ENCODE measurements at regions not wholly inside any gene's neighbourhood (a gene's known extent, or its start where the extent isn't known, plus 50 kb on each side); places are given as distances from the start of the nearest gene placed in this dataset.
"Not testable (repeated sequence)": the region's sequence is repeated elsewhere in the genome, so short reads cannot be mapped to it uniquely, and the experiment has no call there.

DNA sequence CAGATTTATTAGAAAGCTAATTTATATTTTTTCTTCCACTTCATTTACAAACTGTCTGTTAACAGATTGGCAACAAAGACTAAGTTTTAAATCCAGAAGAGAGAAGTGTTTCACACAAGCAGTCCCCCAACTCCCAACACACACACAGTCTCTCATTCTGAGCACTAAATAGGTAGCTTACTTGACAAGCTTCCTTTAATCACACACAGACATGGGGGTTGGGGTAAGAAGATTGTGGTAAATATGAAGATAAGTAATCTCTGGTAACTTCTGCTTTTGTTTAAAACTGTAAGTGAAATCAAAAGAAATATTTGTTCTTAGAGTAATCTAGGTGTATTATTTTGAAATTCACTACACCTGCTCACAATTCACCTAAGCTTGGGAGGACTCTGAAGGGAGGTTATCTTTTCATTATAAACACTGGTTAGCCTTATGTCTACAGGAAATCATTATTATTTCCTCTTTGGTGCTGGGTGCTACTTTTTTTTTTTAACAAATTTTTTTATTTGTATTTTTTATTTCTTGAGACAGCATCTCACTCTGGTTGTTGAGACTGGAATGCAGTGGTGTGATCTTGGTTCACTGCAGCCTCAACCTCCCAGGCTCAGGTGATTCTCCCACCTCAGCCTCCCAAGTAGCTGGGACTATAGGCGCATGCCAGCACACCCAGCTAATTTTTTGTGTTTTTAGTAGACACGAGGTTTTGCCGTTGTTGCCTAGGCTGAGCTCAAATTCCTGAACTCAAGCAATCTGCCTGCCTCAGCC is 82.1 kb upstream of the ATP12A start:
- 67% methylated on average over 1 of the region's 3 CpGs for WGBS (ENCODE audit: insufficient coverage, low coverage, low lambda C conversion rate, missing lambda C conversion rate)
- intact Hi-C loops (cut with DNase I); H3K9me3 ChIP-seq; H3K4me1 ChIP-seq; ATAC-seq; H3K4me3 ChIP-seq; H3K27ac ChIP-seq; DNase-seq; H3K27me3 ChIP-seq; H3K36me3 ChIP-seq: not testable (repeated sequence)

DNA sequence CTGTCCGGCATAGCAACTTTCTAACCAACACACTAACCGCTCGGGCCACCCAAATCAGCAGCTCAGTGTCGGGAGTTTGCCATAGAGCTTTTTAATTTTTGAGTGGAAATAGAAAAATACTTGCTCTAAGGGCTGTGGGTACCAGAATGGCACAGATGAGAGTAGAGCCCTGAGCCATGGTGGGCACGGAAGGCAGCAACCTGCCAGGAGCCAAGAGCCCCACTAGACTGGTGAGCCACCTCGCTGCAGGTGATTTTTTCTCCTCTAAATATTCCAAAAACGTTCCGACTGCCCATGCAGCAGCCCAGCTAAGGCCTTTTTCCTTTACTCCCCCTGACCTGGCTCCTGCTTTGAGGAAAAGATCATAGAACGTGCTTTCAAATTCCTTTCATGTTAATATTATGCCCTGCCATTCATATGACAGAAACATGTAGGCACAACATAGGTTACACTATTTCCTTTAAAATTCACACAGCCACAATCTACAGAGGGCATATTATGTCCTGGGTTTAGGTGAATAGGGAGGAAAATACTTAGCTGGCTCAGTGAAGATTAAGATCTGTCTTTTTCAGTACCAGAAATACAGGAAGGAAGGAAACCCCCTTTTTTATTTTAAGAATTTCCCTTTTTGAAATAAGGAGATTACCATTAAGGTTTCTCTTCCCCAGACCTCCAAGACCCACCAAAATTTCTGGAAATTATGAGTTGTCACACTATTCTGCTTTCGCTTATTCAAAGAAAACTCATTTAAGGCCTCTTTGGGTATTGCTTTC is 81.0 kb upstream of the ATP12A start:
- H3K36me3 ChIP-seq; H3K4me3 ChIP-seq; H3K4me1 ChIP-seq; DNase-seq; H3K9me3 ChIP-seq; H3K27me3 ChIP-seq; intact Hi-C loops (cut with DNase I); ATAC-seq; H3K27ac ChIP-seq: not testable (repeated sequence)
- WGBS (ENCODE audit: insufficient coverage, low coverage, low lambda C conversion rate, missing lambda C conversion rate), result 63% methylated on average over 8 of the region's 10 CpGs

- H3K27me3 ChIP-seq, result no peaks in the 10 kb centered on the region
- intact Hi-C loops (cut with DNase I), result no loop called here
- ATAC-seq, result peak; percentile 72 to 95 (median 86)
These were observed 74.3 kb upstream of the ATP12A start for GRCh38 chr13:24605923-24606372.

DNA sequence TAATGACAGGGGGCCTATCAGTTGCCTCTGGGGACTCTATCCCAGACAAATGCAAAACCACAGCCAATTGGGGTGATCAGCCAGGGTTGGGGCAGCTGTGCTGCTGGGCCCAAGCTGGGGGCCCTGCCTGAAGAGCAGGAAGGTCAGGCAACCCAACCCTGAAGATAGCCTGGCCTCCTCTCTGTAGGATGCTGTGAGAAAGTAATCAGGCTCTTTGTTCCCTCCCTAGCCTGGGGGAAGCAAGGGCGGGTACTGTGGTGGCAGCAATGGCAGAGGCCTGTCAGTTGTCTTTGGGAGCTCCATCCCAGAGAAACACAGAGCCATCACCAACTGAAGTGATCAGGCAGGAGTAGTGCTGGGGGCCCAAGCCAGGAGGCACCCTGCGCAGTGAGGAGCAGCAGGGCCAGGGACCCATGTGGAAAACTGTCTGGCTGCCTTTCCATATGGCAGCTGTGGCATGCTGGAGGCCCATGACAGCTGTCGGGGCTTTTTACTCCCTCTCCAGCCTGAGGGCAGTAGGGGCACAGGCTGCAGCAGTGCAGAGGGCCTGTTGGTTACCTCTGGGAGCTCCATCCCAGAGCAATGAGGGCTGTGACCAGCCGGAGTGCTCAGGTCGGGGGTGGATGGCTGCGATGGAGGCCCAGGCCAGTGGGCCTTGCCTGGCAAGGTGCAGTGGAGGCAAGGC is 73.6 kb upstream of the ATP12A start:
- Histone ChIP-seq H3K4me1 (no peaks in the 10 kb centered on the region), H3K9me3 (no peaks in the 10 kb centered on the region), H3K36me3 (no peaks in the 10 kb centered on the region), H3K27ac (no peak overlapping the region), H3K27me3 (no peaks in the 10 kb centered on the region), H3K4me3 (no peak overlapping the region)
- TF ChIP-seq CTCF (IDR thresholded peaks at IDR 0.05) (no peak), POLR2A (IDR thresholded peaks at IDR 0.05) (no peak)
- WGBS (ENCODE audit: insufficient coverage, low coverage, low lambda C conversion rate, missing lambda C conversion rate), result no CpG with 5 or more reads among the region's 6 CpGs
- ATAC-seq, result peak in 1 of 4 donors; percentile 13
- no peak for DNase-seq
- intact Hi-C loops (cut with DNase I), result no loop called here

More at GRCh38 chr13:24605923-24606372, 74.3 kb upstream of the ATP12A start:
- Histone ChIP-seq H3K9me3 (no peaks in the 10 kb centered on the region), H3K27ac (no peak overlapping the region), H3K36me3 (no peaks in the 10 kb centered on the region), H3K4me1 (no peaks in the 10 kb centered on the region), H3K4me3 (no peak overlapping the region)
- DNase-seq, result no peak
- TF ChIP-seq CTCF (IDR thresholded peaks at IDR 0.05), result peak in 3 of 4 donors; percentile 11 to 47 (median 43)
- no peak for TF ChIP-seq POLR2A (IDR thresholded peaks at IDR 0.05)
- 55% methylated on average over 1 of the region's 6 CpGs for WGBS (ENCODE audit: insufficient coverage, low coverage, low lambda C conversion rate, missing lambda C conversion rate)

- Histone ChIP-seq H3K27ac (no peak overlapping the region), H3K4me1 (no peaks in the 10 kb centered on the region), H3K27me3 (no peaks in the 10 kb centered on the region), H3K4me3 (no peak overlapping the region), H3K36me3 (no peaks in the 10 kb centered on the region), H3K9me3 (no peaks in the 10 kb centered on the region)
- 46% methylated on average over 3 of the region's 3 CpGs for WGBS (ENCODE audit: insufficient coverage, low coverage, low lambda C conversion rate, missing lambda C conversion rate)
- ATAC-seq (no peak), DNase-seq (no peak)
- intact Hi-C loops (cut with DNase I), result loop anchor here in 1 of 2 donors (10.0 kb wide), 1 partner anchor 114 kb away; no protein-coding TSS in a partner anchor
- no peak for TF ChIP-seq CTCF (IDR thresholded peaks at IDR 0.05)
- no peak for TF ChIP-seq POLR2A (IDR thresholded peaks at IDR 0.05)
These were observed 69.3 kb upstream of the ATP12A start for GRCh38 chr13:24610956-24611355.

Measured in right lobe of liver (tissue), 6 donors.